Fibroblast of lung (primary cell): ENCODE measurements at regions not wholly inside any gene's neighbourhood (a gene's known extent, or its start where the extent isn't known, plus 50 kb on each side); places are given as distances from the start of the nearest gene placed in this dataset.

Source experiments
- CTCF ChIP-seq, 2 donors: IDR thresholded peaks in 1 of 2; conservative IDR thresholded peaks in 1 of 2; 1 replicate in 1 of 2; 2 replicates in 1 of 2; pipeline ENCODE4 v1.5.1; 2011 to 2012; ENCODE audit warnings: low read length in 2 of 2, control low read depth in 1 of 2, inconsistent platforms in 1 of 2, low read depth in 1 of 2, mild to moderate bottlenecking in 1 of 2
- EZH2 ChIP-seq: IDR thresholded peaks from 2 replicates; pipeline ENCODE4 v1.5.1; 2012; ENCODE audit warnings: low read length, control low read depth, mild to moderate bottlenecking; ENCODE audit errors: missing control alignments

- TF ChIP-seq CTCF (conservative IDR thresholded peaks at IDR 0.05 in 1 of 2, IDR thresholded peaks at IDR 0.05 in 1 of 2; ENCODE audit: low read depth in 1 of 2, low read length in 2 of 2) (no peak), EZH2 (no peak)
Observed at GRCh38 chr12:58529114-58529665, 391.1 kb downstream of the LRIG3 start.
